GM12864 (cell line): ENCODE measurements at regions not wholly inside any gene's neighbourhood (a gene's known extent, or its start where the extent isn't known, plus 50 kb on each side); places are given as distances from the start of the nearest gene placed in this dataset.

ENCODE experiments used
- DNase-seq: peaks from one replicate; pipeline ENCODE4 v3.0.0-alpha.2; 2011; ENCODE audit warnings: low read depth
- H3K4me3 ChIP-seq: 2 replicates; pipeline ENCODE4 v1.5.1; 2011; ENCODE audit warnings: mild to moderate bottlenecking, low read depth, low read length, control low read depth
- CTCF ChIP-seq: IDR thresholded peaks from 2 replicates; pipeline ENCODE4 v1.5.1; 2011; ENCODE audit warnings: low read depth, mild to moderate bottlenecking, moderate library complexity, low read length, control low read depth, inconsistent platforms; ENCODE audit errors: missing control alignments

GRCh38 chr2:216320852-216321251 lies 51.4 kb downstream of the MARCHF4 start:
- no peak overlapping the region for H3K4me3 ChIP-seq
- DNase-seq: no peak
- TF ChIP-seq CTCF: no peak

GRCh38 chr2:216319771-216320170 lies 52.5 kb downstream of the MARCHF4 start:
- DNase-seq: no peak
- no peak overlapping the region for H3K4me3 ChIP-seq
- TF ChIP-seq CTCF: no peak

GRCh38 chr2:216318521-216318874 lies 53.8 kb downstream of the MARCHF4 start:
- no peak for TF ChIP-seq CTCF
- DNase-seq: no peak
- no peak overlapping the region for H3K4me3 ChIP-seq

- no peak for TF ChIP-seq CTCF
- DNase-seq: no peak
These were observed 54.3 kb downstream of the MARCHF4 start for GRCh38 chr2:216317831-216318520.

GRCh38 chr2:216316743-216317142 lies 55.5 kb downstream of the MARCHF4 start:
- no peak for DNase-seq
- no peak for TF ChIP-seq CTCF
- no peak overlapping the region for H3K4me3 ChIP-seq

More at GRCh38 chr2:216317831-216318520, 54.3 kb downstream of the MARCHF4 start:
- H3K4me3 ChIP-seq: no peak overlapping the region

- no peak for TF ChIP-seq CTCF
- no peak for DNase-seq
- H3K4me3 ChIP-seq: no peak overlapping the region
These were observed 56.3 kb downstream of the MARCHF4 start for GRCh38 chr2:216315802-216316603.
